ENCODE measurements at regions not wholly inside any gene's neighbourhood (a gene's known extent, or its start where the extent isn't known, plus 50 kb on each side); places are given as distances from the start of the nearest gene placed in this dataset.

- no peak for TF ChIP-seq CTCF (IDR thresholded peaks at IDR 0.05)
- no peak for TF ChIP-seq POLR2A (IDR thresholded peaks at IDR 0.05)
These were observed 86.0 kb downstream of the CCR1 start for GRCh38 chr3:46122091-46122490.

All from esophagus squamous epithelium (tissue), 4 donors.